ENCODE measurements at regions not wholly inside any gene's neighbourhood (a gene's known extent, or its start where the extent isn't known, plus 50 kb on each side); places are given as distances from the start of the nearest gene placed in this dataset.

DNA sequence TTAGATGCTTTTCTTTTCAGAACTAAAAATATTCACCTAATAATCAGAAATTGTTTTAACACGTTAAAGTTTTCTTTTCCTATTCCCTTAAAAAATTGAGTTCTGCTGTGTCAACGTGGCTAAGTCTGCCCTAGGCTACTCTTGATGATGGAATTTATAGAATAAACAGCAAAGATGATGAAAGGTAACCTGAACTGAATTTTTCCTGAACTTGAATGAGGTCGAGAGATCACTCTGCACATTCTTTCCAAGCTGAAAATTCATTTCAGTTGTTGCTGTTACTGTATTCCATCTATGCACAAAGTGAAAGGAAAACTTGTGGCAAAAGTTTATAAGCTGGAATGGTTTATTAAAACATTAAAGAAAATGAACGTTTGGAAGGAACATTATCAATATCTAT, 245.9 kb upstream of the GIMD1 start:
- Mint-ChIP-seq H3K4me1 (ENCODE audit: low read depth) (no peaks in the 10 kb centered on the region), H3K9me3 (peaks cover 3% of the 10 kb centered on the region), H3K4me3 (no peak overlapping the region), H3K36me3 (ENCODE audit: insufficient read depth) (no peaks in the 10 kb centered on the region), H3K27me3 (ENCODE audit: low read depth) (no peaks in the 10 kb centered on the region)
- no peak for DNase-seq
- ATAC-seq, result no peak

- DNase-seq, result no peak
- no peaks in the 10 kb centered on the region for H3K27me3 Mint-ChIP-seq (ENCODE audit: low read depth)
- H3K4me3 Mint-ChIP-seq, result no peak overlapping the region
- ATAC-seq, result no peak
- H3K36me3 Mint-ChIP-seq (ENCODE audit: insufficient read depth), result no peaks in the 10 kb centered on the region
- no peaks in the 10 kb centered on the region for H3K4me1 Mint-ChIP-seq (ENCODE audit: low read depth)
- peaks cover 5% of the 10 kb centered on the region for H3K9me3 Mint-ChIP-seq
These were observed 241.3 kb upstream of the GIMD1 start for GRCh38 chr4:106609917-106610316.

- ATAC-seq (no peak), DNase-seq (no peak)
- Mint-ChIP-seq H3K4me3 (no peak overlapping the region), H3K9me3 (peaks cover 5% of the 10 kb centered on the region), H3K27me3 (ENCODE audit: low read depth) (no peaks in the 10 kb centered on the region), H3K4me1 (ENCODE audit: low read depth) (no peaks in the 10 kb centered on the region), H3K36me3 (ENCODE audit: insufficient read depth) (no peaks in the 10 kb centered on the region)
These were observed 239.0 kb upstream of the GIMD1 start for GRCh38 chr4:106607558-106607957.

DNA sequence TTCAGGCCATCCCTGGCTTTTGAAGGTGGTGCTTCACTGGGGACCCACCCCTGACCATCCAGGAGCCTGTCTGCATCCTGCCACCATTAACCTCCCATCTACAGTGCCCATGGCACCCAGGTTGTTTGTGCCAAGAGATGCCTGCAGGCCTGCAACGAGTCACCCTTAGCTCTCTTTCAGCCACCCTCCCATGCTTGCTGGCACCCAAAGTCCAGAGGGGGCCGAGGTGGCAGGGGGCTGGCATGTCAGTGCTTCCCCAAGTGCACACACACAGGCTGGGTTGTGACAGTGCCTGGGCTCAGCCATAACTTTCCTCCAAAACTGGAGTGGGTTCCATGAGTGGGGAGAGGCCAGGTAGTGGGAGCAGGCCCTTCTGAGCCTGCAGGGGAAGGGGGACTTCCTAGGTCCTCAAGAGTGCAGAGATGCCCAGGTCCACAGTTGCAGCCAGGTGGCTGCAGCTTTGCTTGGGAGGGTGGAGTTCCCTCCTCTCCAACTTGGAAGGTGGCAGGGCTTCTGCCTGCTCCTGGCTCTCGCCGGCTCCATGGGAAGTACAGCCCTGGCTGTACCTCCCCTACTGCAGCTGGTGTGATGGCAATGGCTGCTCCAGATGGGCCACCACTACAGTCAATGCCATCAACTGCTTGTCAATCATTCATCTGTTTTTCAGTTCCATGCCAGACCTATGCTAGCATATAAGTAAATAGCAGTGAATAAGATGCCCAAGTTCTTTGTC, 235.9 kb upstream of the GIMD1 start:
- peak in 1 of 2 donors; percentile 27 for ATAC-seq
- Mint-ChIP-seq H3K4me3 (no peak overlapping the region), H3K4me1 (ENCODE audit: low read depth) (no peaks in the 10 kb centered on the region), H3K36me3 (ENCODE audit: insufficient read depth) (no peaks in the 10 kb centered on the region), H3K27me3 (ENCODE audit: low read depth) (no peaks in the 10 kb centered on the region), H3K9me3 (peaks cover 3% of the 10 kb centered on the region)
- no peak for DNase-seq

DNA sequence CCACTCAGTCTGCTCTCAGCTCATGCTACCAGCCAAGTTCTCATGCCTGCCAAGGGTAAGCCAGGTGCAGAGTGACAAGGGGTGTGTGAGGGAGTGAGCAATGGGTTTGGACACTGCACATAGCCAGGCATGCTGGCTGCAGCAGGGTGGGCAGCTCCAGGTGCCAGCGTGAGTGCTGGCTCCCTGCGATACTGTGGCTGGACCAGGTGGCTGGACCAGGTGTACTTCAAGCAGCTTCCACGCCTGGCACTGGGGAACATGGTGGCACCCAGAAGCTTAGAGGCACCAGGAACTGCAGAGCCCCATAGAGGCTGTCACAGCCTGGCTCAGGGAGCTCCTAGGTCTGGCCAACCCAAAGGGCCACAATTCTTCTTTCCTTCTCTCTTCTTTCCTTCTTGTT, 234.9 kb upstream of the GIMD1 start:
- no peaks in the 10 kb centered on the region for H3K4me1 Mint-ChIP-seq (ENCODE audit: low read depth)
- no peaks in the 10 kb centered on the region for H3K9me3 Mint-ChIP-seq
- DNase-seq, result no peak

DNA sequence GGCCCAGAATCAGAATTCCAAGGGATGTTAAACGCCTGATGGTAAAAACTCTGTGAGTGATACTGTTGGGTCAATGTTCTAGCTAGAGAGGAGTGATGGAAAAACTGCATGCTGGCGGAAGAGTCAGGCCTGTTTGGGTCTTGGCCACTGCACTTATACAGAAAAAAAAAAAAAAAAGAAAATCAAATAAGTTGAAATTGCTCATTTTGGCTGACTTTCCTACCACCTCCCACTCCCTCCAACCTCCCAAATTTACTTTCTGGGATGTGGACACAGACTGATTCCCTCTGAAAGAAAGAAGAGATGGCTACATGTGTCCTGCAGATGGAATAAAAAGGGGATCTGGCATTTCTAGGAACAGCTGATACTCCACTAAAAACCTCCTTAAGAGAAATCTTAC, 234.1 kb upstream of the GIMD1 start:
- Mint-ChIP-seq H3K27me3 (ENCODE audit: low read depth) (no peaks in the 10 kb centered on the region), H3K4me3 (no peak overlapping the region), H3K36me3 (ENCODE audit: insufficient read depth) (no peaks in the 10 kb centered on the region), H3K4me1 (ENCODE audit: low read depth) (no peaks in the 10 kb centered on the region), H3K9me3 (no peaks in the 10 kb centered on the region)
- no peak for ATAC-seq
- DNase-seq, result no peak

More for the DNA sequence above, 234.9 kb upstream of the GIMD1 start:
- Mint-ChIP-seq H3K27me3 (ENCODE audit: low read depth) (no peaks in the 10 kb centered on the region), H3K4me3 (no peak overlapping the region), H3K36me3 (ENCODE audit: insufficient read depth) (no peaks in the 10 kb centered on the region)
- no peak for ATAC-seq

GRCh38 chr4:106601519-106601918, 232.9 kb upstream of the GIMD1 start:
- H3K4me1 Mint-ChIP-seq (ENCODE audit: low read depth), result no peaks in the 10 kb centered on the region
- H3K27me3 Mint-ChIP-seq (ENCODE audit: low read depth), result no peaks in the 10 kb centered on the region
- ATAC-seq (no peak), DNase-seq (no peak)
- H3K36me3 Mint-ChIP-seq (ENCODE audit: insufficient read depth), result no peaks in the 10 kb centered on the region
- no peaks in the 10 kb centered on the region for H3K9me3 Mint-ChIP-seq
- H3K4me3 Mint-ChIP-seq, result no peak overlapping the region

DNA sequence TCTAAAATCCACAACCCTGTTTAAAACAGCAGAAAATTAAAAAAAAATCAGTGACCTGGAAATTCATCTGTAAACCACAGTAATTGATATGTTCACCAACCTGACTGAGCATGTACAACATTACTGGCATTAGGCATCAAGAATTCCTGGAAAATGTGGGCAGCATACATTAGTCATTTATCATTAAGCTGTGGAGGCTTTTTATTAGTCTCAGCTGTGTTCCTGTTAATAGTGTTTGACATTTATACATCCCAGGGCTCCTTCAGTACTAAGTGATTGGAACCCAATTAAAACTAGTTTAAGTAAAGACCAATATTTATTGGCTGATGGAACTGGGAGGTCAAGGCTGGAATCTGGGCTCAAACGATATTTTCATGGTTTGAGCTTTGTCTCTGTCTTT, 227.3 kb upstream of the GIMD1 start:
- Mint-ChIP-seq H3K4me3 (no peak overlapping the region), H3K9me3 (no peaks in the 10 kb centered on the region), H3K36me3 (ENCODE audit: insufficient read depth) (no peaks in the 10 kb centered on the region), H3K27me3 (ENCODE audit: low read depth) (no peaks in the 10 kb centered on the region), H3K4me1 (ENCODE audit: low read depth) (no peaks in the 10 kb centered on the region)
- DNase-seq (no peak), ATAC-seq (no peak)

DNA sequence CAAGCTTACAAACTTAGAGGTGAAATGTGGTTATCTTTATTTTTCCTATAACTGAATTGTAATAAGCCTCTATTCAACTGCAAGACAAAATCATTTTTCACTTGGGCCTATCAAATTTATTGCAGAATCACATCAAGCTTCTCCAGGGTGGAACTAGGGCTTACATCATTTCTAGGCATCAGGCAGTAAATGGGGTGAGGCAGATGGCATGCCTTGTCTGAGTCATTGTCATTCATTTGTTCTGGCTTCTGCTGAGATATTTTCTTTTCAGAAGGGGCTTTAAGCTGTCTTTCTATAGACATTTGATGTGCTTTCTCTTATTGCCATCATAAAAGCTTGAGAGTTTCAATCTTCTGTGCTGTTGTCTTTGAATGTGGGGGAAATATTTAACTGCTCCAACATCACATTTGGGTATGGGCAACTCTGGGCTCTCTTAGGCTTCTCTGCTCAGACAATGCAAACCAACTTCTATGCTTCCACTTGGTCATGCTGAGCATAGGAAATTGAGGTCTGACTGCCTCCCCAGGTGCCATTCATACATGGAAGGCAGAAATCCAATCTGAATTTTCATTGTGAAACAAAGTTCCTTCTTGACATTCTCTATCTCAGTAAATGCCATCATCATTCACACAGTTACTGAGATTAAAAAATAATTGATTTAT, 225.8 kb upstream of the GIMD1 start:
- Mint-ChIP-seq H3K4me1 (ENCODE audit: low read depth) (no peaks in the 10 kb centered on the region), H3K27me3 (ENCODE audit: low read depth) (no peaks in the 10 kb centered on the region), H3K9me3 (no peaks in the 10 kb centered on the region), H3K4me3 (no peak overlapping the region), H3K36me3 (ENCODE audit: insufficient read depth) (no peaks in the 10 kb centered on the region)
- ATAC-seq, result no peak
- no peak for DNase-seq

DNA sequence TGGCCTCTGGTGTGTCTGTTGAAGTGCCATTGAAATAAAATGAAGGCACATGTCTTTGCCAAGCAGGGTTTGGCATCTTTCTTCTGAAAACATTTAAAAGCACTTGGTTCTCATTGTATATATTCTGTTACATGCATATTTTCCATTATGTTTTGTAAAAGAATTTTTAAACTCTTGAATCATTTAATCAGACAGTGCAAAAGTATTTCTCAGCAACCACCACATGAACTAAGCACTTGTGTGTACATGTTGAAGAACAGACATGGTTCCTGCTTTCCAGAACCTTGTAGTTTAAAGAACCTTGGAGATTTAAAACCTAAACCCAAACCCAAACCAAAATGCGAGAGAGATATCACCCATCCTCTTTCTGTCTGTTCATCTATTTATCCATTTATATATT, 220.3 kb upstream of the GIMD1 start:
- DNase-seq (no peak), ATAC-seq (no peak)
- no peaks in the 10 kb centered on the region for H3K27me3 Mint-ChIP-seq (ENCODE audit: low read depth)
- no peaks in the 10 kb centered on the region for H3K36me3 Mint-ChIP-seq (ENCODE audit: insufficient read depth)
- no peaks in the 10 kb centered on the region for H3K9me3 Mint-ChIP-seq
- H3K4me1 Mint-ChIP-seq (ENCODE audit: low read depth), result no peaks in the 10 kb centered on the region
- no peak overlapping the region for H3K4me3 Mint-ChIP-seq

DNA sequence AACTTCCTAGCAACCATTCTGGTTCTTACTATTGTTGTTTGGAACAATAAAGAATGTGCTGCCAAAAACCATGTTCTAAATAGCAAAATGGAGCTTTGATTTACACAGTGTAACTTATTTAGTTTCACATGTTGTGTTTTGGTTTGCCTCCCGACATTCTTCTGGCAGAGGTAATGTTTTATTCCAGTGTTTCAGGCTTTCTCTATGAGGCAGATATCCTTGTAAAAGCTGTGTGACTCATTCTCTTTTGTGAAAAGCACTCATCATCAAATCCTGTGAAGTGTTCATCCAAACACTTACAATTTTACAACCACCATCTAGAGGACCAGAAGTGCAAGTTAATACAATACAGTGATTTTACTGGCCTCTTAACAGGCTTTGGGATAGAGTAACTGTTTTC, 219.0 kb upstream of the GIMD1 start:
- DNase-seq (no peak), ATAC-seq (no peak)
- Mint-ChIP-seq H3K4me1 (ENCODE audit: low read depth) (no peaks in the 10 kb centered on the region), H3K9me3 (peaks cover 4% of the 10 kb centered on the region), H3K27me3 (ENCODE audit: low read depth) (no peaks in the 10 kb centered on the region), H3K36me3 (ENCODE audit: insufficient read depth) (no peaks in the 10 kb centered on the region), H3K4me3 (no peak overlapping the region)

DNA sequence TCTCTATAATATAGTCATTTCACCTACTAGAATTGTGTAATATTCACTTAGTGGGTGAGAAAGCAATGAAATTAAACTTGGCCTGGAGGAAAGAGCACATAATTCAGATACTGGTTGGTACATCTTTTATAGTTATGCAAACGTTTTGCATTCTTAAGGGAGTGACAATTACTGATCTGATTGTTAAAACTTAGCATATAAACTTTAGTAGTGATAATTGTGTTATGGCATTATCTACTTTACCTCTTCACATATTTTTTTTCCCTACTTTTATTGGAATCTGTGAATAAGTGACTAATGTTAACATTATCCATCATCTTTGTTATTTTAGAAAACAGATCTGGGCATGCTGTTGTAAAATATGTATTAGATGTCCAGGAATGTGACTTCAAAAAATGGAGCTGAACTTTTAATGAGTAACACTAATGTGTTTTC, 217.4 kb upstream of the GIMD1 start:
- Mint-ChIP-seq H3K4me3 (no peak overlapping the region), H3K4me1 (ENCODE audit: low read depth) (no peaks in the 10 kb centered on the region), H3K9me3 (peaks cover 4% of the 10 kb centered on the region), H3K36me3 (ENCODE audit: insufficient read depth) (no peaks in the 10 kb centered on the region), H3K27me3 (ENCODE audit: low read depth) (no peaks in the 10 kb centered on the region)
- ATAC-seq (no peak), DNase-seq (no peak)

- peaks cover 4% of the 10 kb centered on the region for H3K9me3 Mint-ChIP-seq
- H3K27me3 Mint-ChIP-seq (ENCODE audit: low read depth), result no peaks in the 10 kb centered on the region
- H3K4me3 Mint-ChIP-seq, result no peak overlapping the region
- DNase-seq (no peak), ATAC-seq (no peak)
- H3K36me3 Mint-ChIP-seq (ENCODE audit: insufficient read depth), result no peaks in the 10 kb centered on the region
- no peaks in the 10 kb centered on the region for H3K4me1 Mint-ChIP-seq (ENCODE audit: low read depth)
These were observed 215.9 kb upstream of the GIMD1 start for GRCh38 chr4:106584337-106584989.

- H3K9me3 Mint-ChIP-seq, result peaks cover 4% of the 10 kb centered on the region
- ATAC-seq, result no peak
- H3K4me3 Mint-ChIP-seq, result no peak overlapping the region
- no peaks in the 10 kb centered on the region for H3K27me3 Mint-ChIP-seq (ENCODE audit: low read depth)
- no peaks in the 10 kb centered on the region for H3K4me1 Mint-ChIP-seq (ENCODE audit: low read depth)
- DNase-seq, result no peak
- H3K36me3 Mint-ChIP-seq (ENCODE audit: insufficient read depth), result no peaks in the 10 kb centered on the region
These were observed 215.0 kb upstream of the GIMD1 start for GRCh38 chr4:106583567-106583966.

GRCh38 chr4:106583108-106583507, 214.5 kb upstream of the GIMD1 start:
- no peak overlapping the region for H3K4me3 Mint-ChIP-seq
- H3K27me3 Mint-ChIP-seq (ENCODE audit: low read depth), result no peaks in the 10 kb centered on the region
- peaks cover 4% of the 10 kb centered on the region for H3K9me3 Mint-ChIP-seq
- no peaks in the 10 kb centered on the region for H3K36me3 Mint-ChIP-seq (ENCODE audit: insufficient read depth)
- no peaks in the 10 kb centered on the region for H3K4me1 Mint-ChIP-seq (ENCODE audit: low read depth)
- ATAC-seq, result no peak
- DNase-seq, result no peak
